Activated T-helper 1 cell treated with anti-CD3 and anti-CD28 coated beads, Interleukin-12 subunit alpha, Interleukin-12 subunit beta, Interleukin-2, Interleukin-4 antibody, amounts not matched to agents 30 ng/mL and 10 ng/mL and 1 ng/mL, durations not matched to agents 14 hours and 24 hours and 36 hours (primary cell): ENCODE measurements at regions not wholly inside any gene's neighbourhood (a gene's known extent, or its start where the extent isn't known, plus 50 kb on each side); places are given as distances from the start of the nearest gene placed in this dataset.

ENCODE experiments used
- DNase-seq: peaks from one replicate; pipeline ENCODE4 v3.0.0; 2021; ENCODE audit warnings: low spot score
- H3K27ac Mint-ChIP-seq: one replicate; pipeline ENCODE4 v1.8.0; 2021; ENCODE audit warnings: mild to moderate bottlenecking, mixed read lengths
- H3K27me3 Mint-ChIP-seq: one replicate; pipeline ENCODE4 v1.8.0; 2022; ENCODE audit warnings: mild to moderate bottlenecking, moderate library complexity, mixed read lengths; ENCODE audit not compliant: insufficient read depth
- H3K36me3 Mint-ChIP-seq: one replicate; pipeline ENCODE4 v1.8.0; 2021; ENCODE audit warnings: low read depth, mixed read lengths
- H3K4me1 Mint-ChIP-seq: one replicate; pipeline ENCODE4 v1.8.0; 2021; ENCODE audit warnings: low read depth, mixed read lengths
- H3K4me3 Mint-ChIP-seq: one replicate; pipeline ENCODE4 v1.8.0; 2021; ENCODE audit warnings: mild to moderate bottlenecking, moderate library complexity, mixed read lengths
- H3K9me3 Mint-ChIP-seq: one replicate; pipeline ENCODE4 v1.8.0; 2021; ENCODE audit warnings: mixed read lengths
- intact Hi-C: fragments of 100-400 bp; cut with micrococcal nuclease; formaldehyde crosslinking; loops from one replicate; pipeline ENCODE4 v1.15.1; 2024

GRCh38 chr2:219944866-219945265 is 317.4 kb downstream of the SLC4A3 start:
- no peak overlapping the region for H3K27ac Mint-ChIP-seq

GRCh38 chr2:219946021-219946420 is 318.6 kb downstream of the SLC4A3 start:
- no peaks in the 10 kb centered on the region for H3K4me1 Mint-ChIP-seq
- DNase-seq = no peak
- intact Hi-C loops = no loop called here
- no peak overlapping the region for H3K27ac Mint-ChIP-seq
- no peaks in the 10 kb centered on the region for H3K36me3 Mint-ChIP-seq
- no peaks in the 10 kb centered on the region for H3K9me3 Mint-ChIP-seq
- H3K27me3 Mint-ChIP-seq = no peaks in the 10 kb centered on the region
- H3K4me3 Mint-ChIP-seq = no peak overlapping the region

More at GRCh38 chr2:219944866-219945265, 317.4 kb downstream of the SLC4A3 start:
- DNase-seq = no peak
- Mint-ChIP-seq H3K9me3 (no peaks in the 10 kb centered on the region), H3K36me3 (no peaks in the 10 kb centered on the region), H3K4me3 (no peak overlapping the region), H3K4me1 (no peaks in the 10 kb centered on the region), H3K27me3 (no peaks in the 10 kb centered on the region)
- intact Hi-C loops = no loop called here

- Mint-ChIP-seq H3K27me3 (no peaks in the 10 kb centered on the region), H3K27ac (no peak overlapping the region), H3K9me3 (no peaks in the 10 kb centered on the region), H3K4me1 (no peaks in the 10 kb centered on the region), H3K36me3 (no peaks in the 10 kb centered on the region), H3K4me3 (no peak overlapping the region)
- DNase-seq = no peak
- intact Hi-C loops = no loop called here
Observed at GRCh38 chr2:219946529-219946928, 319.1 kb downstream of the SLC4A3 start.

- intact Hi-C loops = no loop called here
- no peak for DNase-seq
- no peak overlapping the region for H3K27ac Mint-ChIP-seq
- no peaks in the 10 kb centered on the region for H3K27me3 Mint-ChIP-seq
- H3K9me3 Mint-ChIP-seq = no peaks in the 10 kb centered on the region
- H3K4me1 Mint-ChIP-seq = no peaks in the 10 kb centered on the region
- H3K36me3 Mint-ChIP-seq = no peaks in the 10 kb centered on the region
- H3K4me3 Mint-ChIP-seq = no peak overlapping the region
Observed at GRCh38 chr2:219947575-219947974, 320.1 kb downstream of the SLC4A3 start.

GRCh38 chr2:219949053-219949452 is 321.6 kb downstream of the SLC4A3 start:
- H3K36me3 Mint-ChIP-seq = no peaks in the 10 kb centered on the region
- H3K27ac Mint-ChIP-seq = no peak overlapping the region
- DNase-seq = no peak
- intact Hi-C loops = no loop called here
- H3K9me3 Mint-ChIP-seq = no peaks in the 10 kb centered on the region
- no peak overlapping the region for H3K4me3 Mint-ChIP-seq
- H3K27me3 Mint-ChIP-seq = no peaks in the 10 kb centered on the region
- H3K4me1 Mint-ChIP-seq = no peaks in the 10 kb centered on the region

GRCh38 chr2:219951099-219951498 is 323.7 kb downstream of the SLC4A3 start:
- no peaks in the 10 kb centered on the region for H3K36me3 Mint-ChIP-seq
- H3K27ac Mint-ChIP-seq = no peak overlapping the region
- no peak overlapping the region for H3K4me3 Mint-ChIP-seq
- intact Hi-C loops = no loop called here
- no peaks in the 10 kb centered on the region for H3K4me1 Mint-ChIP-seq
- H3K27me3 Mint-ChIP-seq = no peaks in the 10 kb centered on the region
- DNase-seq = no peak
- no peaks in the 10 kb centered on the region for H3K9me3 Mint-ChIP-seq

GRCh38 chr2:219954331-219954730 is 326.9 kb downstream of the SLC4A3 start:
- Mint-ChIP-seq H3K27me3 (no peaks in the 10 kb centered on the region), H3K36me3 (no peaks in the 10 kb centered on the region), H3K4me3 (no peak overlapping the region), H3K27ac (no peak overlapping the region), H3K9me3 (no peaks in the 10 kb centered on the region), H3K4me1 (no peaks in the 10 kb centered on the region)
- intact Hi-C loops = no loop called here
- DNase-seq = no peak

GRCh38 chr2:219957820-219958219 is 330.4 kb downstream of the SLC4A3 start:
- Mint-ChIP-seq H3K4me3 (no peak overlapping the region), H3K36me3 (no peaks in the 10 kb centered on the region), H3K9me3 (no peaks in the 10 kb centered on the region), H3K4me1 (no peaks in the 10 kb centered on the region), H3K27me3 (no peaks in the 10 kb centered on the region), H3K27ac (no peak overlapping the region)
- intact Hi-C loops = no loop called here
- DNase-seq = no peak

- Mint-ChIP-seq H3K4me3 (no peak overlapping the region), H3K9me3 (no peaks in the 10 kb centered on the region), H3K4me1 (no peaks in the 10 kb centered on the region), H3K27ac (no peak overlapping the region), H3K36me3 (no peaks in the 10 kb centered on the region), H3K27me3 (no peaks in the 10 kb centered on the region)
- intact Hi-C loops = no loop called here
- DNase-seq = no peak
Observed at GRCh38 chr2:219958941-219959340, 331.5 kb downstream of the SLC4A3 start.

GRCh38 chr2:219959471-219959870 is 332.0 kb downstream of the SLC4A3 start:
- no peaks in the 10 kb centered on the region for H3K36me3 Mint-ChIP-seq
- no peak overlapping the region for H3K27ac Mint-ChIP-seq
- H3K27me3 Mint-ChIP-seq = no peaks in the 10 kb centered on the region
- no peaks in the 10 kb centered on the region for H3K9me3 Mint-ChIP-seq
- H3K4me1 Mint-ChIP-seq = no peaks in the 10 kb centered on the region
- no peak for DNase-seq
- H3K4me3 Mint-ChIP-seq = no peak overlapping the region
- intact Hi-C loops = no loop called here

GRCh38 chr2:219961947-219962498 is 334.6 kb downstream of the SLC4A3 start:
- no peak for DNase-seq
- H3K4me3 Mint-ChIP-seq = no peak overlapping the region
- H3K4me1 Mint-ChIP-seq = no peaks in the 10 kb centered on the region
- H3K27ac Mint-ChIP-seq = no peak overlapping the region
- no peaks in the 10 kb centered on the region for H3K9me3 Mint-ChIP-seq
- H3K27me3 Mint-ChIP-seq = no peaks in the 10 kb centered on the region
- H3K36me3 Mint-ChIP-seq = no peaks in the 10 kb centered on the region
- intact Hi-C loops = no loop called here

GRCh38 chr2:219962801-219963200 is 335.4 kb downstream of the SLC4A3 start:
- no peak overlapping the region for H3K27ac Mint-ChIP-seq
- DNase-seq = no peak
- H3K36me3 Mint-ChIP-seq = no peaks in the 10 kb centered on the region
- H3K4me3 Mint-ChIP-seq = no peak overlapping the region
- no peaks in the 10 kb centered on the region for H3K27me3 Mint-ChIP-seq
- H3K9me3 Mint-ChIP-seq = no peaks in the 10 kb centered on the region
- intact Hi-C loops = no loop called here
- H3K4me1 Mint-ChIP-seq = no peaks in the 10 kb centered on the region

GRCh38 chr2:219965287-219966194 is 338.1 kb downstream of the SLC4A3 start:
- intact Hi-C loops = no loop called here
- Mint-ChIP-seq H3K36me3 (no peaks in the 10 kb centered on the region), H3K9me3 (no peaks in the 10 kb centered on the region), H3K4me1 (no peaks in the 10 kb centered on the region), H3K27me3 (no peaks in the 10 kb centered on the region), H3K4me3 (no peak overlapping the region), H3K27ac (no peak overlapping the region)
- no peak for DNase-seq
